Endometrial microvascular endothelial cells (primary cell): ENCODE measurements at regions not wholly inside any gene's neighbourhood (a gene's known extent, or its start where the extent isn't known, plus 50 kb on each side); places are given as distances from the start of the nearest gene placed in this dataset.
"Not testable (repeated sequence)": the region's sequence is repeated elsewhere in the genome, so short reads cannot be mapped to it uniquely, and the experiment has no call there.

Experiments used
- in situ Hi-C: cut with HindIII; loops from 2 replicates; pipeline ENCODE4 v1.10.0; 2017; ENCODE audit warnings: low sequenced_read_pairs, low pct_unique_long_range_greater_than_20kb; ENCODE audit errors: inconsistent ontology term

- in situ Hi-C loops = no loop called here
Measured at GRCh38 chr6:170143401-170144150, 147.3 kb downstream of the DLL1 start.

- in situ Hi-C loops = no loop called here
Measured at GRCh38 chr6:170142559-170142958, 148.3 kb downstream of the DLL1 start.

GRCh38 chr6:170141061-170141460, 149.8 kb downstream of the DLL1 start:
- in situ Hi-C loops = not testable (repeated sequence)

DNA sequence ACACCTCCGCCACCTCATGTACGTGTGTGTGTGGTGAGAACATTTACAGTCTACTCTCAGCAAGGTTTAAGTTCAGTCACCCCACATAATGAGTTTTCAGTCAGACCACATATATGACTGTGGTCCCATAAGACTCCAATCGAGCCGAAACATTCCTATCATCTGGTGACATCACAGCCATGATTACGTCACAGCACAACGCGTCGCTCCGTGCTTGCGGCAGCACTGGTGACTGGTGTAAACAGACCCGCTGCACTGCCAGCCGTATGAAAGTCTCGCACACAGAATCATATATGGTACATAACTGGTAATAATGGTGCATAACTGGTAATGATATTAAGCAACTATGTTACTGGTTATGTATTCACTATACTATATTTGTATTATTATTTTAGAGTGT, 150.7 kb downstream of the DLL1 start:
- in situ Hi-C loops = no loop called here

- in situ Hi-C loops = no loop called here
Measured at GRCh38 chr6:170139531-170139930, 151.3 kb downstream of the DLL1 start.

- in situ Hi-C loops = not testable (repeated sequence)
Measured at GRCh38 chr6:170139046-170139445, 151.8 kb downstream of the DLL1 start.

DNA sequence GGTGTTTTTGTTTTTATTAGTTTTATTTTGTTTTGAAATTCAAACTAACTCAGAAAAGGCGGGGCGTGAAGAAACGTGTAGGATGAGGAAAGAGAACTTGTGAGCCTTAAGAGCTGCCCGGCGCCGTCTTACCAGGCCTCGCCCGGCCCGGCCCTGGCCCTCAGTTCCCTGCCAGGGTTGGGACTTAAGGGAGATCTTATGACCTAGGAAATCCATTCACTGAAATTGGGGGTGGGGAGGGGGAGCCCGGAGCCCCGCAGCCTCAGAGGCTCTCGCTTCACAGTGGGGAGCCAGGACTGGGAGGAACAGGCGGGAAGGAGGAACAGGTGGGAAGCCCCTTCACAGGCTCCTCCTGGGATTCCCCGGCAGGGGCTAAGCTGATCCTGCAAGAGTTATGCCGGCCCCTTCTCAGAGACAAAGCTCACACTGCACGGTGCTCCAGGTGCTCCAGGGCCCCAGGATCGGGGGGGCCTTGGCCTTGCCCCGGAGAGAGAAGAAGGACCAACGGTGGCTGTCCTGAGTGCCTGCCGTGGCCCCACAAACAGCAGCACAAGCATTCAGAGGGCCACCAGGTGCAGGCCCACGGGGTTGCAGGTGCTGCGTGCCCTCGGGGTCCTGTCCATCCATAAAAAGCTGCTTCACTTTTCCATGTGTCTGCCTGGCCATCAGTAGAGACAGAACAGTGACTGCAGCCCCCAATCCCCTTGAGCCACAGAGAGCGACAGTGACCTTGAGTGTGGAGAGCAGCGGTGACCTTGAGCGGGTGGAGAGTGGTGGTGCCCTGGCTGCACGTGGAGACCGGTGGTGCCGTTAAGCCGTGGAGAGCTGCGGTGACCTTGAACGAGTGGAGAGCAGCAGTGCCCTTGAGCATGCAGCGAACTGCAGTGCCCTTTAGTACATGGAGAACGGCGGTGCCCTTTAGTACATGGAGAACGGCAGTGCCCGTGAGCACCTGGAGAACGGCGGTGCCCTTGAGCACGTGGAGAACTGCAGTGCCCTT, 152.7 kb downstream of the DLL1 start:
- in situ Hi-C loops = no loop called here

DNA sequence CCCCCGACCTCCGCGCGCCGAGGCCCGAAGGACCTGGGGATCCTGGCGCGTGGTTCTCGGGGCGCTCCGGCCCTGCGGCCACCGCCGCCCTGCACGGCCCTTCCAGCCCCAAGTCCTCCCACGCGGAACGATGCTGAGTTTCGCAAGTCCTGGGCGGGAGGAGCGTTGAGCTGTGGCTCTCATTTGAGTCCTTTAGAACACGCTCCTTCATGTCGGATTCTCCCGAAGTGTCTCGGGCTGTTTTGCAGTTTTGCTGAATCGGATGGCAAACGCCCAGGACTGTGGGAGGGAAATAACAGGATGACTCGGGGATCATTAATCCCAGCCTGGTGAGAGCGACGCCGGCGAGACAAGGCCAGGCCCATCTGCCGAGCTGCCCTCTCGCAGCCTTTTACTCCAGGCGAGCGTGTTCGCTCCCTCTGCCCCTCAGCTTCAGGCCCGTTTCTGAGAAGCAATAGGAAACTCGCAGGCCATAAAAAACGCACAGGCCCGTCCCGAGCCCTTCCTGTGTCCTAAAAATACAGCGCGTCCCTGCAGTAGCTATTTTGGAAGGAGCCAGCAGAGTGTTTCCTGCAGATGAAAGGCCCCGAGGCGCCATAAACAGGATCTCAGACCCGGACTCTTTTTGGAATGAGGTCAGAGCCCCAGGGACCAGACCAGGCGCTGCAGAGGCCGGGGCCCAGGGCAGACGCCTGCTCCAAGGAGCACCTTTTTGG, 153.5 kb downstream of the DLL1 start:
- in situ Hi-C loops = no loop called here

DNA sequence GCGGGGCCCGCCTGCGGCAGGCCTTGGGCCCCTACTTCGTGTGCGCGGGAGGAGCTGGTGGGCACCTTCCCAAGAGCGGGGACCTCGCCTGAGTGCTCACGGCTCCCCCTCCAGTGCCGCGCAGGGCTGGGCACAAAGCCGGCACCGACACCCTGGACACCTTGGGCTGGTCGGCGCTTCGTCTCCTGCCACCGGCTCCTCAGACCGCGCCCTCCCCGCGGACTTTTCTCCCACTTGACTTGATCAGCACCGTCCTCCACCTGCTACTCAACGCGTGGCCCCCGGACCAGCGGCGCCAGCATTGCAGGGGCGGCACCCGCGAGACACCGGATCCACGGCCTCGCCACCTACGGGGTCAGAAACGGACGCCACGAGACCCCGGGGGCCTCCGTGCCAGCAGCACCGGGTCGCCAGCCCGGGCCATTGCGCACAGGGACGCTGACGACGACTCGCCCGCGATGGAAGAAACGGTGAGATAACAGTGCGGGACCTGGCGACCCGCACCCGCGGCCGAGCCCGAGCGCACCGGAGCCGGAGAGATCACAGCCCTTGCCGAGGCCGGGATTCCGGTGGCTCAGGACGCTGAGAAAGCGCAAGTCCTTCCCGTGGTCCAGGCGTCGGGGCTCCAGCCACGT, 154.2 kb downstream of the DLL1 start:
- in situ Hi-C loops = no loop called here

DNA sequence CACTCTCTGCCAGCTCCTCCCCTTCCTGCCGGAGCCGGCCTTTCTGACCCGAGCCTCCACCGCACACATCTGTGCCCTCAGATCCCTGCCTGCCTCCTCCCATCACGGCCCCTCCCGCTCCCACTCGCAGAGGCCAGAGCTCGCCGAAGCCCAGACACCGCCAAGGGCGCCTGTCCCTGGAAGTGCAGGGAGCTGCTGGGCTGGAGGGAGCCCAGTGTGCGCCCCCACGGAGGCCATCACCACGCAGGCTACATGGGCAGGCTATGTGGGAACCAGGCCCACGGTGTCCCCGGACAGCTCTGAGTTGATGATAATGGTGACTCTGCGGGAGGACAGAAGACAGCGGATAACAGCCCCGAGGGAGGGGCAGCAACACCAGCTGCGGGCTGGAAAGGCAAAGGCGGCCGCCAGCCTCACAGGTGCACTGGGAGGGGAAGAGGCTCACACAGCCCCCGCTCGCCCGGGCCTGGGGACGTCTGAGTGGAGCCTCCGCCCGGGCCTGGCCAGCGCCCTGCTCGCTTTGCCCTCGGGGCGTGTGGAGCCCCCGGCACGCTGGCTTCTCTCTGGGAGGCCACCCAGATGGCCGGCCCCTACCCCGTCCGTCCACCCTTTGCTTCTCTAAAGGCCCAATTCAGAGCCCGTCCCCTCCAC, 154.9 kb downstream of the DLL1 start:
- in situ Hi-C loops = no loop called here

- in situ Hi-C loops = no loop called here
Measured at GRCh38 chr6:170135461-170135820, 155.4 kb downstream of the DLL1 start.

DNA sequence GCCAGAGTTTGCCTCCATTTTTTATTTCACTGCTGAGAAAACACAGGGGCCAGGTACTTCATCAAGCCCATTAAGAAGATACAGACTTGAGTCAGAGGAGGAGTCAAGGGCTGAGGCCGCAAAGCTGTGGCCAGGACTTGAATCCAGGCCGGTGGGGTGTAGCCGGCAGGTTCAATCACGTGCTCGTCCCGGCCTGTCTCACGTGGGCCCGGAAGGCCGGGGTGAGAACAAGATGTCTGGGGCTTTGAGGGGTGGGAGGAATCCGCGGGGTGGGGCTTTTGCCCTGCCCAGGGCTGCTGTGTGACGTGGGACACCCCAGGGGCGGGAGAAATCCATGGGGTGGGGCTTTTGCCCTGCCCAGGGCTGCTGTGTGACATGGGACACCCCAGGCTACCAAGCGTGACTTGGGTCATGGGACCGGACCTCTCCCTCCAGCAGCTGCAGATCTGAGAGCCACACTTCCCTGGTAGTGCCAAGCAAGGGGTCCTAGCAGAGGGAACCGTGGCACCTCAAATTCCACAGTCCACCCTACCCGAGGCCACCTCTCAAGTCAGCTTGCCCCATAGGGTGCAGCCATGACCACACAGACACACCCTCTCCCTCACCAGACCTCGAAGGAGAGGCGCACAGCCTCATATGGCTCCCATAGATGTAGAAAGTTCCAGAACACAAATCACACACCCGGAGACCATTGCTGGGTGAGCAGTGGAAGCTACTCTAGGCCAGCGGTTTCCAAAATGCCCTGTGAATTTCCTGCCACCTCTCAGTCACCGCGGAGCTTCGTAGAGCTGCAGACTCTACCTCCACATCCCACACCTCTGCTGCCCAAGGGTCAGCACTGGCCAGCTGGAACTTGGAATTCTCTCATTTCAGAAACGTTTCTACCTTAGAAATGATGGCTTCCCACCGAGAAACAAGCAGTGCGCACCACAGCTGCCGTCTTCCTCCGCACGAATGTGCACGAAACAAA, 156.1 kb downstream of the DLL1 start:
- in situ Hi-C loops = no loop called here

- in situ Hi-C loops = no loop called here
Measured at GRCh38 chr6:170134031-170134470, 156.8 kb downstream of the DLL1 start.

DNA sequence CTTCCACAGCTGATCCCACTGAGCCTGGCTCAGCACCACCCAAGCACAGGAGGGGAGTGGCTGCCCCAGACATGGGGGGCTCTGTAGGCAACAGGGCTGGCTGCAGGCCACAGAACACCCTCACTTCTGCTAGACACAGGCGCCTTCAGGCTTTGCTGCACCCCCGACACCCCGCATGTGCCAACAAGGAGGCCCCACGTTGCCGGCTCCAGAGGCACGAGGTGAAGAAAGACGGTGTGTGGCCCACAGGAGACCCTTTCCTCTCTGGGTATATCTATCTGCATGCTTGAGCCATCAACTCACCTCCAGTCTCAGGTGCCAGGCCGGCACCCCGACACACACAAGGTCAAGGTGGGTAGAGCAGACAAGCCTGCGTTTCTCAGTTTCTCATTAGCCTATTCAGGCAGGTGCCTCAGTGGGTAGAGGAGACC, 158.3 kb downstream of the DLL1 start:
- in situ Hi-C loops = no loop called here

GRCh38 chr6:170132011-170132521, 158.8 kb downstream of the DLL1 start:
- in situ Hi-C loops = no loop called here

- in situ Hi-C loops = no loop called here
Measured at GRCh38 chr6:170131351-170131750, 159.5 kb downstream of the DLL1 start.

GRCh38 chr6:170130771-170131241, 160.1 kb downstream of the DLL1 start:
- in situ Hi-C loops = no loop called here
